NOMO-1 treated with DMSO at 0.1 percent for 48 hours (cell line): ENCODE measurements at regions not wholly inside any gene's neighbourhood (a gene's known extent, or its start where the extent isn't known, plus 50 kb on each side); places are given as distances from the start of the nearest gene placed in this dataset.

ENCODE experiments used
- DNase-seq: peaks from one replicate; lab custom pipeline; 2025; ENCODE audit not compliant: unreplicated experiment; lab: John Stamatoyannopoulos, UW

GRCh38 chr2:155215037-155215707 is 516.7 kb downstream of the KCNJ3 start:
- no peak for DNase-seq

- no peak for DNase-seq
Observed at GRCh38 chr2:155209696-155210450, 511.4 kb downstream of the KCNJ3 start.

- no peak for DNase-seq
Observed at GRCh38 chr2:155203178-155203577, 504.7 kb downstream of the KCNJ3 start.

- no peak for DNase-seq
Observed at GRCh38 chr2:155200753-155201152, 502.3 kb downstream of the KCNJ3 start.

- no peak for DNase-seq
Observed at GRCh38 chr2:155190342-155190741, 491.8 kb downstream of the KCNJ3 start.

GRCh38 chr2:155178921-155179320 is 480.4 kb downstream of the KCNJ3 start:
- peak; percentile 25 for DNase-seq

GRCh38 chr2:155176345-155176744 is 477.9 kb downstream of the KCNJ3 start:
- DNase-seq = no peak

- no peak for DNase-seq
Observed at GRCh38 chr2:155169317-155169716, 470.8 kb downstream of the KCNJ3 start.

GRCh38 chr2:155162494-155162893 is 464.0 kb downstream of the KCNJ3 start:
- no peak for DNase-seq

- DNase-seq = no peak
Observed at GRCh38 chr2:155161314-155161713, 462.8 kb downstream of the KCNJ3 start.

GRCh38 chr2:155157711-155158110 is 459.2 kb downstream of the KCNJ3 start:
- no peak for DNase-seq

- DNase-seq = no peak
Observed at GRCh38 chr2:155157065-155157464, 458.6 kb downstream of the KCNJ3 start.

- DNase-seq = no peak
Observed at GRCh38 chr2:155151945-155152344, 453.4 kb downstream of the KCNJ3 start.

GRCh38 chr2:155151472-155151871 is 453.0 kb downstream of the KCNJ3 start:
- no peak for DNase-seq

GRCh38 chr2:155145758-155146229 is 447.3 kb downstream of the KCNJ3 start:
- no peak for DNase-seq

GRCh38 chr2:155141418-155141817 is 442.9 kb downstream of the KCNJ3 start:
- DNase-seq = no peak

GRCh38 chr2:155125585-155126230 is 427.2 kb downstream of the KCNJ3 start:
- DNase-seq = no peak

GRCh38 chr2:155115846-155116245 is 417.4 kb downstream of the KCNJ3 start:
- no peak for DNase-seq

GRCh38 chr2:155111070-155111469 is 412.6 kb downstream of the KCNJ3 start:
- no peak for DNase-seq

- no peak for DNase-seq
Observed at GRCh38 chr2:155109527-155109926, 411.0 kb downstream of the KCNJ3 start.

- DNase-seq = no peak
Observed at GRCh38 chr2:155100261-155100660, 401.8 kb downstream of the KCNJ3 start.

- DNase-seq = no peak
Observed at GRCh38 chr2:155099784-155100183, 401.3 kb downstream of the KCNJ3 start.
